ENCODE measurements at regions not wholly inside any gene's neighbourhood (a gene's known extent, or its start where the extent isn't known, plus 50 kb on each side); places are given as distances from the start of the nearest gene placed in this dataset.

GRCh38 chr1:18007391-18008041 lies 100.1 kb upstream of the IGSF21 start:
- DNase-seq (ENCODE audit: low read depth): no peak
- TF ChIP-seq CTCF (IDR thresholded peaks at IDR 0.05; ENCODE audit: insufficient read depth, low read length): no peak
- H3K4me3 ChIP-seq (ENCODE audit: low read depth, low read length): no peak overlapping the region

GRCh38 chr1:18008081-18008480 lies 99.5 kb upstream of the IGSF21 start:
- no peak overlapping the region for H3K4me3 ChIP-seq (ENCODE audit: low read depth, low read length)
- TF ChIP-seq CTCF (IDR thresholded peaks at IDR 0.05; ENCODE audit: insufficient read depth, low read length): no peak
- DNase-seq (ENCODE audit: low read depth): no peak

- TF ChIP-seq CTCF (IDR thresholded peaks at IDR 0.05; ENCODE audit: insufficient read depth, low read length): no peak
- no peak for DNase-seq (ENCODE audit: low read depth)
Measured at GRCh38 chr1:18009055-18009454, 98.5 kb upstream of the IGSF21 start.

GRCh38 chr1:18009478-18009961 lies 98.1 kb upstream of the IGSF21 start:
- no peak overlapping the region for H3K4me3 ChIP-seq (ENCODE audit: low read depth, low read length)
- no peak for DNase-seq (ENCODE audit: low read depth)
- no peak for TF ChIP-seq CTCF (IDR thresholded peaks at IDR 0.05; ENCODE audit: insufficient read depth, low read length)

More at GRCh38 chr1:18009055-18009454, 98.5 kb upstream of the IGSF21 start:
- H3K4me3 ChIP-seq (ENCODE audit: low read depth, low read length): no peak overlapping the region

- DNase-seq (ENCODE audit: low read depth): no peak
- TF ChIP-seq CTCF (IDR thresholded peaks at IDR 0.05; ENCODE audit: insufficient read depth, low read length): no peak
- no peak overlapping the region for H3K4me3 ChIP-seq (ENCODE audit: low read depth, low read length)
Measured at GRCh38 chr1:18010408-18010807, 97.2 kb upstream of the IGSF21 start.

GRCh38 chr1:18010945-18011344 lies 96.7 kb upstream of the IGSF21 start:
- H3K4me3 ChIP-seq (ENCODE audit: low read depth, low read length): no peak overlapping the region
- no peak for TF ChIP-seq CTCF (IDR thresholded peaks at IDR 0.05; ENCODE audit: insufficient read depth, low read length)
- DNase-seq (ENCODE audit: low read depth): peak; percentile 3

GRCh38 chr1:18011703-18012102 lies 95.9 kb upstream of the IGSF21 start:
- H3K4me3 ChIP-seq (ENCODE audit: low read depth, low read length): no peak overlapping the region
- TF ChIP-seq CTCF (IDR thresholded peaks at IDR 0.05; ENCODE audit: insufficient read depth, low read length): no peak
- DNase-seq (ENCODE audit: low read depth): no peak

Measured in fibroblast of the aortic adventitia (primary cell).